GM12892 (cell line): ENCODE measurements at regions not wholly inside any gene's neighbourhood (a gene's known extent, or its start where the extent isn't known, plus 50 kb on each side); places are given as distances from the start of the nearest gene placed in this dataset.
"Not testable (repeated sequence)": the region's sequence is repeated elsewhere in the genome, so short reads cannot be mapped to it uniquely, and the experiment has no call there.

Experiments
- DNase-seq: peaks from one replicate; pipeline ENCODE4 v3.0.0; 2011; ENCODE audit not compliant: insufficient read length
- FAIRE-seq: peaks from 2 replicates; lab custom pipeline; 2011; peaks lifted over from hg19 to GRCh38; lab: Jason Lieb, UNC
- POLR2A ChIP-seq: IDR thresholded peaks from 2 replicates; pipeline ENCODE4 v1.6.1; 2011; ENCODE audit warnings: low read depth, low read length, control low read depth
- POLR2AphosphoS5 ChIP-seq: IDR thresholded peaks from 2 replicates; pipeline ENCODE4 v1.6.1; 2011; ENCODE audit warnings: low read depth, low read length, control low read depth
- TAF1 ChIP-seq: IDR thresholded peaks from 2 replicates; pipeline ENCODE4 v1.6.1; 2011; ENCODE audit warnings: low read depth, mild to moderate bottlenecking, control low read depth, low read length, borderline replicate concordance

GRCh38 chr5:106417163-106417562 lies 1253.6 kb downstream of the EFNA5 start:
- FAIRE-seq (no peak), DNase-seq (no peak)
- no peak for TF ChIP-seq TAF1
- TF ChIP-seq POLR2AphosphoS5, result no peak
- TF ChIP-seq POLR2A, result no peak

- TF ChIP-seq TAF1 (no peak), POLR2A (no peak), POLR2AphosphoS5 (no peak)
- no peak for FAIRE-seq
- DNase-seq, result no peak
Measured at GRCh38 chr5:106415541-106415940, 1255.2 kb downstream of the EFNA5 start.

GRCh38 chr5:106414342-106414741 lies 1256.4 kb downstream of the EFNA5 start:
- TF ChIP-seq POLR2AphosphoS5, result no peak
- no peak for TF ChIP-seq TAF1
- TF ChIP-seq POLR2A, result no peak
- FAIRE-seq, result no peak

GRCh38 chr5:106412606-106413005 lies 1258.1 kb downstream of the EFNA5 start:
- TF ChIP-seq POLR2A, result no peak
- no peak for FAIRE-seq

More at GRCh38 chr5:106414342-106414741, 1256.4 kb downstream of the EFNA5 start:
- DNase-seq, result no peak

GRCh38 chr5:106408570-106408969 lies 1262.2 kb downstream of the EFNA5 start:
- TF ChIP-seq POLR2AphosphoS5 (no peak), POLR2A (no peak), TAF1 (no peak)
- FAIRE-seq (no peak), DNase-seq (no peak)

More at GRCh38 chr5:106412606-106413005, 1258.1 kb downstream of the EFNA5 start:
- no peak for DNase-seq

- TF ChIP-seq TAF1 (no peak), POLR2AphosphoS5 (no peak), POLR2A (no peak)
- no peak for FAIRE-seq
- DNase-seq, result no peak
Measured at GRCh38 chr5:106408141-106408540, 1262.6 kb downstream of the EFNA5 start.

- FAIRE-seq (no peak), DNase-seq (no peak)
- TF ChIP-seq POLR2AphosphoS5 (no peak), TAF1 (no peak), POLR2A (no peak)
Measured at GRCh38 chr5:106401561-106401960, 1269.2 kb downstream of the EFNA5 start.

- TF ChIP-seq TAF1 (no peak), POLR2AphosphoS5 (no peak), POLR2A (no peak)
- DNase-seq (no peak), FAIRE-seq (no peak)
Measured at GRCh38 chr5:106399391-106399790, 1271.3 kb downstream of the EFNA5 start.

GRCh38 chr5:106397700-106398099 lies 1273.0 kb downstream of the EFNA5 start:
- no peak for TF ChIP-seq POLR2AphosphoS5
- TF ChIP-seq POLR2A, result no peak
- no peak for FAIRE-seq
- no peak for DNase-seq

- TF ChIP-seq POLR2AphosphoS5 (no peak), POLR2A (no peak), TAF1 (no peak)
- FAIRE-seq, result no peak
- no peak for DNase-seq
Measured at GRCh38 chr5:106393276-106393675, 1277.5 kb downstream of the EFNA5 start.

- no peak for TF ChIP-seq TAF1
- no peak for TF ChIP-seq POLR2AphosphoS5
- no peak for TF ChIP-seq POLR2A
- no peak for DNase-seq
- no peak for FAIRE-seq
Measured at GRCh38 chr5:106392766-106393165, 1278.0 kb downstream of the EFNA5 start.

GRCh38 chr5:106387767-106388166 lies 1283.0 kb downstream of the EFNA5 start:
- DNase-seq, FAIRE-seq: not testable (repeated sequence)

GRCh38 chr5:106386287-106386686 lies 1284.5 kb downstream of the EFNA5 start:
- FAIRE-seq (no peak), DNase-seq (no peak)
- TF ChIP-seq TAF1 (no peak), POLR2AphosphoS5 (no peak), POLR2A (no peak)

- FAIRE-seq (no peak), DNase-seq (no peak)
- TF ChIP-seq TAF1, result no peak
- TF ChIP-seq POLR2A, result no peak
- no peak for TF ChIP-seq POLR2AphosphoS5
Measured at GRCh38 chr5:106380736-106381135, 1290.0 kb downstream of the EFNA5 start.
